ENCODE measurements at regions not wholly inside any gene's neighbourhood (a gene's known extent, or its start where the extent isn't known, plus 50 kb on each side); places are given as distances from the start of the nearest gene placed in this dataset.

DNA sequence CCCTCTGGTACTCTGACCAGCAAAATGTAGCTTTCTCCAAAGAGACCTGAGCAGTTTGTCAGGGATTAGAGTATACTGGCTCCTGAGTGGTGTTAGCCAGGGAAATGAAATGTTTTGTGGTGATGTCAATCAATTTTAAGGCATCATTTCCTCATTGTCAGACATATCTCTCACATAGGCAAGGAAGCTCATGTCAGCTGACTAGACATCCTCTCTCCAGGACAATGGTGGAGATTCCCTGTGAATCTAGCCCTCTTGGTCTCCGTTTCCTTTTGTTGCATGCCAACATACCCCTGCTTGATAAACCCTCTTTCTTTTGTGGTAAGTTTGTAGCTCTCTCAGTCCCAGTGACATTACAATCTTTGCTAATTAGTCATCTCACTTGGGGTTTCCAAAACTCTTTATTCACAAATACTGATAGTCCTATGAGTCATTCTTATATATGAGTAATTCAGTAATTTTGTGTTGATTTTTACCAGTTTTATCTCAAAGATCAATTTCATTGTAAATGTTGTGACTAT, 135.6 kb upstream of the PTPRK start:
- Mint-ChIP-seq H3K9me3 (no peaks in the 10 kb centered on the region), H3K4me3 (no peak overlapping the region), H3K27me3 (peaks cover 7% of the 10 kb centered on the region)

DNA sequence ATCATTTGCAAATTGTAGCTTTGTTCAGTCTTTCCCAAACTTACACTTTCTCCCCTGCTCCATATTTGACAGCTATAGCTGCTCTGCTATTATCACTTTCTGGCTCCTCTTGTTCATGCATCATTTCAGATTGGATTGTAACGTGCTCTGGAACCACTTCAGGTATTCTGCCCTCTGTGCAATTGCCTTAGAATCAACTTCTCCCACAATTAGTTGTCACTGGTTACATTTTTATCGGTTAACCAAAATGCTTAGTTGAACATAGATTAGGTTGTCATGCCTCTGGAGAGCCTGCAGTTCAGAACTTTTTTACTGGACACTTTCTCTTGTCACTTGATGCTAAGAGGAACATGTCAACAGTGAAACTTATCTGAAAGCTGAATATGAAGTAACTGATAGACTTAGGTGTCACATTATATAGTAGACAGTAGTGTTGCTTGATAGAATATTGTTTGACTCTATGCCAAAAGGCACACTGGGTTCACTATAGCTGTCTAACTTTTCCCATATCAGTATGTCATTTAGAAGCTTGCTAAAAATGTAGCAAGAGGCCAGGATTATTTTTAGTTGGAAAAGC, 127.7 kb upstream of the PTPRK start:
- no peak overlapping the region for H3K27ac Mint-ChIP-seq (ENCODE audit: low read depth)
- DNase-seq (ENCODE audit: low spot score in 2 of 2) (no peak), ATAC-seq (replicated peaks; ENCODE audit: extremely low read depth, poor library complexity, severe bottlenecking) (no peak)
- H3K36me3 Mint-ChIP-seq (ENCODE audit: insufficient read depth) = peaks cover 4% of the 10 kb centered on the region
- H3K4me1 Mint-ChIP-seq = no peaks in the 10 kb centered on the region
- H3K9me3 Mint-ChIP-seq = no peaks in the 10 kb centered on the region
- H3K27me3 Mint-ChIP-seq = no peaks in the 10 kb centered on the region
- H3K4me3 Mint-ChIP-seq = no peak overlapping the region

More for the DNA sequence above, 135.6 kb upstream of the PTPRK start:
- ATAC-seq (replicated peaks; ENCODE audit: extremely low read depth, poor library complexity, severe bottlenecking) (no peak), DNase-seq (ENCODE audit: low spot score in 2 of 2) (no peak)
- Mint-ChIP-seq H3K36me3 (ENCODE audit: insufficient read depth) (peaks cover 4% of the 10 kb centered on the region), H3K4me1 (no peaks in the 10 kb centered on the region), H3K27ac (ENCODE audit: low read depth) (no peak overlapping the region)

DNA sequence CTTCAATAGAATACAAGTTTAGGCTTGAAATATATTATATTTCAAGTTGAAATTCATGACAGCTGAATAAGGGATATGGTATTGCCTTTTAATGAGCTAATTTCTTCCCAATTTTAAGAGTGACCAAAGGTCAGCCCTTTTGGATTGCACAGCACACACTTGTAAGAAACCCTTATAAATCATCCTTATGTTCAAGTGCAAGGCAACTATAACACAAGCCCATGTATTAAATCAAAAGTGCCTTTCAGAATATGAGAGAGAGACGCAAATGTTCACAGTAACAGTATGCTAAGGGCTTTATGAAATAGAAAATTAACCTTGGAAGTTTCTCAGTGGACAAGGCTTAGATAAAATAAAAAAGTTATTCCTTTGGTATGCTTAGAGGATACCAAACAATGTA, 121.7 kb upstream of the PTPRK start:
- ATAC-seq (replicated peaks; ENCODE audit: extremely low read depth, poor library complexity, severe bottlenecking) = no peak
- H3K36me3 Mint-ChIP-seq (ENCODE audit: insufficient read depth) = no peaks in the 10 kb centered on the region
- DNase-seq (ENCODE audit: low spot score in 2 of 2) = no peak
- no peaks in the 10 kb centered on the region for H3K4me1 Mint-ChIP-seq
- no peaks in the 10 kb centered on the region for H3K9me3 Mint-ChIP-seq
- peaks cover 10% of the 10 kb centered on the region for H3K27me3 Mint-ChIP-seq
- H3K4me3 Mint-ChIP-seq = no peak overlapping the region
- H3K27ac Mint-ChIP-seq (ENCODE audit: low read depth) = no peak overlapping the region

DNA sequence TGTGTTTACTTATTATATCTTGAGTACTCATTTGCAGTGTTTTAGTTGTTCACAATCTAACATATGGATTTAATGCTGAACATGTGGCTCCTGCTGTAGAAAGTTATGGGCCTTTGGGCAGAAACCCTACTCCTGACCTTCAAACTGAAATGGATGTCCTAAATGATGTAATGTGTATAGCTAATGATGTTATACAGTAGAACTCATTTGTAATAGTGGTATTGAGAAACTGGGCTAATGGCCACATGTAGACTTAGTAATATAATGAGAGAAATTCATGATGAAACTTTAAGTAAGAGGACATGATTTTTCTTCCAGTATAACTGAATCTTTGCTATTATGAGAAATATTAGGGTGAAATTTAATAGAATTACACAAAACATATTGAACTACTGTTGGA, 121.3 kb upstream of the PTPRK start:
- DNase-seq (ENCODE audit: low spot score in 2 of 2) (no peak), ATAC-seq (replicated peaks; ENCODE audit: extremely low read depth, poor library complexity, severe bottlenecking) (no peak)
- H3K27ac Mint-ChIP-seq (ENCODE audit: low read depth) = no peak overlapping the region
- no peak overlapping the region for H3K4me3 Mint-ChIP-seq
- H3K4me1 Mint-ChIP-seq = no peaks in the 10 kb centered on the region
- no peaks in the 10 kb centered on the region for H3K36me3 Mint-ChIP-seq (ENCODE audit: insufficient read depth)
- no peaks in the 10 kb centered on the region for H3K9me3 Mint-ChIP-seq
- H3K27me3 Mint-ChIP-seq = peaks cover 14% of the 10 kb centered on the region

DNA sequence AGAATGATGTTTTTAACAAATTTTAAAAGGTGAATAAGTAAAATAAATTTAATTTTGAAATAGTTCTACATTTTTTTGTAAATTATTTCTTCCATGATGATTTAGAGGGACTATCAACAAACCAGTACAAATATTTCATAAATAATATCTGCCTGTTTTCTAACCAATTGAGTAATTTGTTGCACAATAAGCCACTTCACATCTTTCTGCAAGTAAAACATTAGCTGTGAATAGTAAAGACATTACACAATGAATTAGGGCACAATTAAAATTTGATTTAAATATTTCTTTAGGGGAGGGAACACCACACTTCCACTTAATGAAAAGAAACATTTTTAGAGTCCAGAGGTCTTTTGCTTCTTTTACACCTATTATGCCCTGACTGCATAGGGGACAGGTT, 118.4 kb upstream of the PTPRK start:
- peaks cover 26% of the 10 kb centered on the region for H3K27me3 Mint-ChIP-seq
- no peak for ATAC-seq (replicated peaks; ENCODE audit: extremely low read depth, poor library complexity, severe bottlenecking)
- no peaks in the 10 kb centered on the region for H3K36me3 Mint-ChIP-seq (ENCODE audit: insufficient read depth)
- H3K4me3 Mint-ChIP-seq = no peak overlapping the region
- no peak overlapping the region for H3K27ac Mint-ChIP-seq (ENCODE audit: low read depth)
- H3K4me1 Mint-ChIP-seq = no peaks in the 10 kb centered on the region
- no peaks in the 10 kb centered on the region for H3K9me3 Mint-ChIP-seq
- no peak for DNase-seq (ENCODE audit: low spot score in 2 of 2)

DNA sequence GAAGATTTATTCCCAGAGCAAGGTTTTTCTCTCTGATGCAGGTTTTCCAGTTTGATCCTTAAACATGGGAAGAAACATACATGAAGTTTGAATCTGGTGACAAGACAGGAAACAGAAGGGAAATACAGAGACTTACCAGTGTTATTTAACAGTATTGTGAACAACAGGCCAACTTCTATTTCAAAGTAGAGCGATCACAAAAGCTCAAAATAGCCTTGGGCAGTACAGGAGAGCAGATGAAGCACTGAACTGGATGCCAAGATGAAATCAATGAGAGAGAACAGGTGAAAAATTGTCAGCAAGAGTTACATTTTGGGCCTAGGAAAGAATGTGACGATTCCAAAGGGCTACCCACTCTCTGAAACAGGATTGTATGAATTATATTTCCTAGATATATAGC, 114.8 kb upstream of the PTPRK start:
- no peak overlapping the region for H3K4me3 Mint-ChIP-seq
- H3K9me3 Mint-ChIP-seq = no peaks in the 10 kb centered on the region
- no peaks in the 10 kb centered on the region for H3K36me3 Mint-ChIP-seq (ENCODE audit: insufficient read depth)
- H3K27ac Mint-ChIP-seq (ENCODE audit: low read depth) = no peak overlapping the region
- ATAC-seq (replicated peaks; ENCODE audit: extremely low read depth, poor library complexity, severe bottlenecking) (no peak), DNase-seq (ENCODE audit: low spot score in 2 of 2) (no peak)
- peaks cover 26% of the 10 kb centered on the region for H3K27me3 Mint-ChIP-seq
- no peaks in the 10 kb centered on the region for H3K4me1 Mint-ChIP-seq

DNA sequence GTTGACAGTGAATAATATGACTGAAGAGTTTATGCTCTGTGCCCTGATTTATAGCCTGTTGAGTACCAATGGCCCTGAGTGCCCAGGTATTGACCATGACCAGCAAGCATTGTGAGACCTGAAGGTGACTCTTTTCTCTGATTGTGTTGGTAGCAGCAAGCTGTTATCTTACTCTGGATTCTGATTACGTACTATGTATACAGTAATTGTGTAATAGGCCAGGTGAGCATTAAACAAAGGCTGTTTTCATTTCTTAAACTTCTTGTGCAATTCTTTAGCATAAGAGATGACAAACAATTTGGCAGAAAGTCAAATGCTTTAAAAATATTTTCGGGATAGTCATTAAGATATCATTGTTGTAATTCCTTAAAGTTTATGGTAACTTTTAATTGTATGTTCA, 111.7 kb upstream of the PTPRK start:
- ATAC-seq (replicated peaks; ENCODE audit: extremely low read depth, poor library complexity, severe bottlenecking) (no peak), DNase-seq (ENCODE audit: low spot score in 2 of 2) (no peak)
- H3K27me3 Mint-ChIP-seq = peaks cover 16% of the 10 kb centered on the region
- H3K27ac Mint-ChIP-seq (ENCODE audit: low read depth) = no peak overlapping the region
- H3K4me3 Mint-ChIP-seq = no peak overlapping the region
- no peaks in the 10 kb centered on the region for H3K4me1 Mint-ChIP-seq
- H3K9me3 Mint-ChIP-seq = no peaks in the 10 kb centered on the region
- no peaks in the 10 kb centered on the region for H3K36me3 Mint-ChIP-seq (ENCODE audit: insufficient read depth)

DNA sequence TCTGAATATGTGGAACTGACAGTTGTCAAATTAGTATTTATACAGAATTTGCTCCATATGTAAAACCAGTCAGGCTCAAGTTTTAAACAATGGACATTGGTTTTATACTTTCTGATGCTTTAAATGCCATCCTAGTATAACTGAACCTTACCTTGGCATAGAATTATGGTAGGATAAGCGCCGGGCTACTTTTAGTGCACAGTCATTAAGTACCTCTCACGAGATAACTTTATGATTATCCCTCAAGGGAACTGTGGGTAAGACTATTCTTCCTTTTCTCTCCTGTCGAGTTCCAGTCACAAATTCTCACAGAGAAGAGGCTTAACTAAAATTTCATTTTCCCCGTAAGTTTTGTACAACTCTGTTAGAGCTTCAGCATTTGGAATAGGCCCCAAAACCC, 110.6 kb upstream of the PTPRK start:
- H3K9me3 Mint-ChIP-seq = no peaks in the 10 kb centered on the region
- H3K4me3 Mint-ChIP-seq = no peak overlapping the region
- peaks cover 8% of the 10 kb centered on the region for H3K27me3 Mint-ChIP-seq
- H3K36me3 Mint-ChIP-seq (ENCODE audit: insufficient read depth) = no peaks in the 10 kb centered on the region
- H3K4me1 Mint-ChIP-seq = no peaks in the 10 kb centered on the region
- no peak overlapping the region for H3K27ac Mint-ChIP-seq (ENCODE audit: low read depth)
- DNase-seq (ENCODE audit: low spot score in 2 of 2) = no peak
- ATAC-seq (replicated peaks; ENCODE audit: extremely low read depth, poor library complexity, severe bottlenecking) = no peak

DNA sequence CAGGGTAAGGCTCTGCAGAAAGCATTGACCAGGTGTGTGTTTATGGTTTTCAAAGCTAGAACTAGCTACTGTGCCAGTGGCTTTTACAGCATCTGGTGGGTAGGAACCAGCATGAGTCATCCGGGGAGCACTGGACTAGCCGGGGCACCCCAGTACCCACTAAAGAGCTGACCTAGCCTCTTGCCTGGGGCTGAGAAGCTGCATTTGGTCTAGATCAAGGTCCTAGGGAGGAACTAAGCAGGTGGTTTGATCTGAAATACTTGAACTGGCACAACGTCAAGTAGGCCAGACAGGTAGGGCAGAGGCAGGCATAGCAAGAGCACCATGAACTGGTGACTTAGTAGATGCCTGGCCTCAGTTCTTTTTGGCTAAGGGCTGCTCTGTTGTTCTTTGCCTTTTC, 109.8 kb upstream of the PTPRK start:
- no peak overlapping the region for H3K4me3 Mint-ChIP-seq
- no peaks in the 10 kb centered on the region for H3K4me1 Mint-ChIP-seq
- no peak for DNase-seq (ENCODE audit: low spot score in 2 of 2)
- no peaks in the 10 kb centered on the region for H3K36me3 Mint-ChIP-seq (ENCODE audit: insufficient read depth)
- H3K27me3 Mint-ChIP-seq = peaks cover under 1% of the 10 kb centered on the region
- ATAC-seq (replicated peaks; ENCODE audit: extremely low read depth, poor library complexity, severe bottlenecking) = no peak
- H3K27ac Mint-ChIP-seq (ENCODE audit: low read depth) = no peak overlapping the region
- H3K9me3 Mint-ChIP-seq = no peaks in the 10 kb centered on the region

DNA sequence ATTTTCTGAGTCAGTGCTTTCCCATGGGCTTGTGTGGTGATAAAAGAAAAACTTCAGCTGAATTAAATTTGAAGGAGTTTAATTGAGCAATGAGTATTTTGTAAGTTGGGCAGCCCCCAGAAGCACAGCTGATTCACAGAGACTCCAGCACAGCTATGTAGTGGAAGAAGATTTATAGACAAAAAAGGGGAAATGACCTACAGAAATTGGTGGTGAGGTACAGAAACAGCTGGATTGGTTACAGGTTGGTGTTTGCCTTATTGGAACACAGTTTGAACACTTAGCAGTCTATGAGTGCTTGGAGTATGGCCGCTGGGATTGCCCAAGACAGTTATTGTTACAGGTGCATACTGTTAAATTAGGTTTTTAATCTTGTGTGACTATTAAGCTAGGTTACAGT, 96.9 kb upstream of the PTPRK start:
- H3K36me3 Mint-ChIP-seq (ENCODE audit: insufficient read depth) = peaks cover 1% of the 10 kb centered on the region
- H3K9me3 Mint-ChIP-seq = no peaks in the 10 kb centered on the region
- H3K4me3 Mint-ChIP-seq = no peak overlapping the region
- no peak overlapping the region for H3K27ac Mint-ChIP-seq (ENCODE audit: low read depth)
- ATAC-seq (replicated peaks; ENCODE audit: extremely low read depth, poor library complexity, severe bottlenecking) (no peak), DNase-seq (ENCODE audit: low spot score in 2 of 2) (no peak)
- peaks cover 31% of the 10 kb centered on the region for H3K27me3 Mint-ChIP-seq
- H3K4me1 Mint-ChIP-seq = no peaks in the 10 kb centered on the region

DNA sequence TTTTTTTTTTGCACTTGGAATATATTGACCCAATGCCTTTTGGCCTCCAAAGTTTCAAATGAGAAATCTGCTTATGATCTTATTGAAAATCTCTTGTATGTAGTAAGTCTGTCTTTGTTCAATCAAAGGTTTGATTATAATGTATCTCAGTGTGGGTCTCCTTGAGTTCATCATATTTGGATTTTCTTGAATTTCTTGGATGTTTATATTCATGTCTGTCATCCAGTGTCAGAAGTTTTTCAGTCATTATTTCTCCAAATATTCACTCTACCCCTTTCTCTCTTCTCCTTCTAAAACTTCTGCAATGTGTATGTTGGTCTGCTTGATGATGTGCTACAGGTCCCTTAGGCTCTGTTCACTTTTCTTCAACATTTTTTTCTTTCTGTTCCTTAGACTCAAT, 95.9 kb upstream of the PTPRK start:
- H3K36me3 Mint-ChIP-seq (ENCODE audit: insufficient read depth) = no peaks in the 10 kb centered on the region
- H3K4me3 Mint-ChIP-seq = no peak overlapping the region
- peaks cover 31% of the 10 kb centered on the region for H3K27me3 Mint-ChIP-seq
- no peak for DNase-seq (ENCODE audit: low spot score in 2 of 2)
- no peaks in the 10 kb centered on the region for H3K4me1 Mint-ChIP-seq
- H3K9me3 Mint-ChIP-seq = no peaks in the 10 kb centered on the region
- ATAC-seq (replicated peaks; ENCODE audit: extremely low read depth, poor library complexity, severe bottlenecking) = no peak
- no peak overlapping the region for H3K27ac Mint-ChIP-seq (ENCODE audit: low read depth)

DNA sequence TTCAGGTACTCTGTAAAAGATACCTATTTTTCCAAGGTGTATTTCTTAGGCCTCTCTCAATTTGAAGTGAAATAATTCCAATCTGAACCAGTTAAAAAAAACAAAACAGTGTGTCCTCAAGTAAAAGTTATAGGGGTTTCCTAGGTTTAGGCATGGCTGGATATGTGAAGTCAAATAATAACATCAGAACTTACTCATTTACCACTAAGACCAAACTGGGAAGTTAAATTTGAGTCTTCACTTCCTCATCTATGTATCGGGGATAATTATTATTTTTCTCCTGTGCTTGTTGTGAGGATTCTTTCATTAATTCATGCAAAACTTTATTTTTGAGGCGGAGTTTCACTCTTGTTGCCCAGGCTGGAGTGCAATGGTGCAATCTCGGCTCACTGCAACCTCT, 86.2 kb upstream of the PTPRK start:
- Mint-ChIP-seq H3K9me3 (no peaks in the 10 kb centered on the region), H3K27ac (ENCODE audit: low read depth) (no peak overlapping the region), H3K27me3 (no peaks in the 10 kb centered on the region), H3K4me1 (no peaks in the 10 kb centered on the region), H3K36me3 (ENCODE audit: insufficient read depth) (no peaks in the 10 kb centered on the region), H3K4me3 (no peak overlapping the region)
- no peak for DNase-seq (ENCODE audit: low spot score in 2 of 2)
- no peak for ATAC-seq (replicated peaks; ENCODE audit: extremely low read depth, poor library complexity, severe bottlenecking)

DNA sequence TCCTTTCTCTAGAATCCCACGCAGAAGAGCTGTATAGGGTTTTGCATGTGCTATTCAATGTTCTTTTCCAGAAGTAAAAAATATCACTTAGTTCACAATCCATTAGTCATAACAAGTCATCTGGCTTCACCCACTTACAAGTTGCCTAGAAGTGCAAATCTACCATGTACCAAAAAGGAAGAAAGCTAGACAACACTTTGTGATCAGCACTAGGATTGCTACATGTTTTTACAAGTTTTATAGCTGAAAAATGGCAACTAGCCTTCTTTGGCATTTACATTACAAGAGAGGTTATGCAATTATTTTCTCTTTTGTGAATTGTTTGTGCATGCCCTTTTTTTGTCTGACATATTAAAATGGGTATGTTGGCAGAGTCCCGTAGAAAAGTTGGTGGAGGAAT, 85.6 kb upstream of the PTPRK start:
- no peak overlapping the region for H3K27ac Mint-ChIP-seq (ENCODE audit: low read depth)
- H3K4me1 Mint-ChIP-seq = no peaks in the 10 kb centered on the region
- no peaks in the 10 kb centered on the region for H3K36me3 Mint-ChIP-seq (ENCODE audit: insufficient read depth)
- DNase-seq (ENCODE audit: low spot score in 2 of 2) (no peak), ATAC-seq (replicated peaks; ENCODE audit: extremely low read depth, poor library complexity, severe bottlenecking) (no peak)
- H3K4me3 Mint-ChIP-seq = no peak overlapping the region
- no peaks in the 10 kb centered on the region for H3K9me3 Mint-ChIP-seq
- no peaks in the 10 kb centered on the region for H3K27me3 Mint-ChIP-seq

DNA sequence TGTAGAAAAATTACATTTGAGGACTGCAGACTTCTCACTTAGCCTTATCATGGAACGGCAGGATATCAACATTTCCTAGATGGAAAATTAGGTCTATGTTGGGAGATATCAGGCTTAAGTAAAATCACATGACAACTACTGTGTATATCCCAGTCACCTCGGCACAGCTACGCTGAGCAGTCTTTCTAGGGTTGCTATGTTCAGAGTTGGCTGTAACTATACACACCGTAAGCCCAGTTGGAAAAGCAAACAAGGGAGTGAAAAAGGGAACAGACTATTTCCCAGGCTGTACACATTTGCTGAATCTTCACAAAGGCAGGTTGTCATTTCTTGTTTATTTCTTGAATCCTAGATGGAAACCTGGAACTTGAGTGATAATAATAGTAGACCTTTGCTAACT, 80.7 kb upstream of the PTPRK start:
- Mint-ChIP-seq H3K4me1 (no peaks in the 10 kb centered on the region), H3K27me3 (no peaks in the 10 kb centered on the region), H3K9me3 (no peaks in the 10 kb centered on the region), H3K36me3 (ENCODE audit: insufficient read depth) (no peaks in the 10 kb centered on the region), H3K27ac (ENCODE audit: low read depth) (no peak overlapping the region), H3K4me3 (no peak overlapping the region)
- no peak for ATAC-seq (replicated peaks; ENCODE audit: extremely low read depth, poor library complexity, severe bottlenecking)
- no peak for DNase-seq (ENCODE audit: low spot score in 2 of 2)
